Spleen (tissue), 7 donors: ENCODE measurements at regions not wholly inside any gene's neighbourhood (a gene's known extent, or its start where the extent isn't known, plus 50 kb on each side); places are given as distances from the start of the nearest gene placed in this dataset.

Experiments used
- POLR2A ChIP-seq, 3 donors: fragments of 450-650 bp; IDR thresholded peaks; one replicate each; pipeline ENCODE4 v1.5.1; 2017; ENCODE audit warnings: antibody characterized with exemption in 3 of 3, mild to moderate bottlenecking in 1 of 3
- POLR2AphosphoS5 ChIP-seq, 3 donors: sonication (generic); formaldehyde crosslinking; IDR thresholded peaks; one replicate each; pipeline ENCODE4 v1.5.1; 2017; ENCODE audit warnings: antibody characterized with exemption in 3 of 3
- TF ChIP-seq, protein P1 (sequence below), 11 experiments: fragments of 200-600 bp in 7 of 11; fragments of 450-650 bp in 4 of 11; sonication (generic) in 4 of 11; IDR thresholded peaks in 8 of 11; conservative IDR thresholded peaks in 3 of 11; 1 replicate in 7 of 11; 2 replicates in 4 of 11; pipeline versions ENCODE4 v1.4.0 to v1.8.0; 2016 to 2021; ENCODE audit warnings: antibody characterized with exemption in 11 of 11, inconsistent platforms in 4 of 11, mild to moderate bottlenecking in 1 of 11
- donor health status: DM: no; HTN: no; CAD: no; lungs with moderate emphysema.
- donor health status: DM: no; HTN: no; CAD: no.
- donor health status: DM: no; HTN: no; CAD: no.

GRCh38 chr11:116042146-116042545 is 537.9 kb upstream of the CADM1 start:
- TF ChIP-seq, protein P1, sequence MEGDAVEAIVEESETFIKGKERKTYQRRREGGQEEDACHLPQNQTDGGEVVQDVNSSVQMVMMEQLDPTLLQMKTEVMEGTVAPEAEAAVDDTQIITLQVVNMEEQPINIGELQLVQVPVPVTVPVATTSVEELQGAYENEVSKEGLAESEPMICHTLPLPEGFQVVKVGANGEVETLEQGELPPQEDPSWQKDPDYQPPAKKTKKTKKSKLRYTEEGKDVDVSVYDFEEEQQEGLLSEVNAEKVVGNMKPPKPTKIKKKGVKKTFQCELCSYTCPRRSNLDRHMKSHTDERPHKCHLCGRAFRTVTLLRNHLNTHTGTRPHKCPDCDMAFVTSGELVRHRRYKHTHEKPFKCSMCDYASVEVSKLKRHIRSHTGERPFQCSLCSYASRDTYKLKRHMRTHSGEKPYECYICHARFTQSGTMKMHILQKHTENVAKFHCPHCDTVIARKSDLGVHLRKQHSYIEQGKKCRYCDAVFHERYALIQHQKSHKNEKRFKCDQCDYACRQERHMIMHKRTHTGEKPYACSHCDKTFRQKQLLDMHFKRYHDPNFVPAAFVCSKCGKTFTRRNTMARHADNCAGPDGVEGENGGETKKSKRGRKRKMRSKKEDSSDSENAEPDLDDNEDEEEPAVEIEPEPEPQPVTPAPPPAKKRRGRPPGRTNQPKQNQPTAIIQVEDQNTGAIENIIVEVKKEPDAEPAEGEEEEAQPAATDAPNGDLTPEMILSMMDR (IDR thresholded peaks at IDR 0.05 in 8 of 11, conservative IDR thresholded peaks at IDR 0.05 in 3 of 11): no peak
- TF ChIP-seq POLR2A (IDR thresholded peaks at IDR 0.05): no peak
- TF ChIP-seq POLR2AphosphoS5 (IDR thresholded peaks at IDR 0.05): no peak
